ENCODE measurements at regions not wholly inside any gene's neighbourhood (a gene's known extent, or its start where the extent isn't known, plus 50 kb on each side); places are given as distances from the start of the nearest gene placed in this dataset.

DNA sequence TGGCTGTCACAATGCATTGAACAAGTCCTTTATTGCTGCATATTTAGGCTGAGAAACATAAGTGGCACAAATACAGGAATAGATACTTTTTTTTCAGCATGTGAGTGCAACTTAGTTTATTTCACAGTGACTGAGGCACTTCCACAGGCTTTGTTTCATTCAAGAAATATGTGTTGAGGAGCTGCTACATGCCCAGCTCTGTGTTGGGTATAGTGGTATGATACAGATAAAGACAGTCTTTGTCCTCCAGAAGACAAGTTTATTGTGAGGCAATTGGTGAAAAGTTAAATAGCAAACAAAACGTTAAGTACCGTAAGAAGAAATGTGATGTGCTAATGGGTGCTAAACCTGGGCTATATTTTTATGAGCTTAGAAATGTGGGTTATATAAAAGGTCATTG is 186.4 kb downstream of the SPRY1 start:
- Histone ChIP-seq H3K9me3 (ENCODE audit: control insufficient read depth in 2 of 3, low read length in 3 of 3) (peaks cover 0 to 4% (median 0%) of the 10 kb centered on the region in 3 experiments), H3K27ac (ENCODE audit: low read depth, low read length) (no peak overlapping the region), H3K4me3 (ENCODE audit: low read length) (no peak overlapping the region), H3K36me3 (ENCODE audit: control insufficient read depth in 2 of 3, insufficient read depth in 3 of 3, low read length in 3 of 3) (no peaks in the 10 kb centered on the region), H3K4me1 (ENCODE audit: control insufficient read depth in 2 of 2, insufficient read depth in 2 of 2, low read length in 2 of 2) (no peaks in the 10 kb centered on the region), H3K27me3 (ENCODE audit: control insufficient read depth in 2 of 2, insufficient read depth in 2 of 2, low read length in 2 of 2) (no peaks in the 10 kb centered on the region)
- POLR2A ChIA-PET: no interaction called here
- no peak for ATAC-seq
- Mint-ChIP-seq H3K9me3 (peaks cover 5 to 20% (median 11%) of the 10 kb centered on the region in 11 donors), H3K4me3 (no peak overlapping the region), H3K27me3 (peaks cover 0 to 10% (median 0%) of the 10 kb centered on the region in 5 donors), H3K27ac (no peak overlapping the region), H3K36me3 (peaks cover 0 to 12% (median 5%) of the 10 kb centered on the region in 5 donors), H3K4me1 (peaks cover 0 to 1% (median 0%) of the 10 kb centered on the region in 7 donors)
- intact Hi-C loops (cut with micrococcal nuclease): loop anchor here in 1 of 2 donors (5.0 kb wide), 1 partner anchor 64 kb away; no protein-coding TSS in a partner anchor
- DNase-seq: no peak
- CTCF ChIA-PET: interaction anchor here (0.6 kb wide), 1 partner anchor 40 kb away, joined by 4 read pairs; no protein-coding TSS in a partner anchor

DNA sequence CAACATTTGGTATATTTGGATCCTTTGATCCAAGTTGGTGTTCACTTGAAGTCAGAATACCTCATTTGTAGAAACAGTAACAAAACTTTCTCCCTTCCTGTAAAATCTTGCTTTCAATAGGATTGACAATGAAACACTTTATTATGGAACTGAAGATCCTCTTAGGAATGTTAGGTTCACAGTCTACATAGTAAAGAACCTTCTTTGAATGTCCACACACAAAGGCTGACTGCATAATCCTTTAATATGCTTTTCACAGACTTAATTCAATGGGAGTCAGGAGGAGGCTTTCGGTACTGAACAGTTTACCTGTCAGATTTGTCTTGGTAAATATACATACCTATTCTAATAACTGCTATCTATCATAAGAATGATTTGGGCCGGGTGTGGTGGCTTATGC is 188.5 kb downstream of the SPRY1 start:
- peaks cover 0 to 4% (median 0%) of the 10 kb centered on the region in 3 experiments for H3K9me3 ChIP-seq (ENCODE audit: control insufficient read depth in 2 of 3, low read length in 3 of 3)
- no peak for ATAC-seq
- intact Hi-C loops (cut with micrococcal nuclease): no loop called here
- CTCF ChIA-PET: no interaction called here
- no peaks in the 10 kb centered on the region for H3K27me3 ChIP-seq (ENCODE audit: control insufficient read depth in 2 of 2, insufficient read depth in 2 of 2, low read length in 2 of 2)
- Mint-ChIP-seq H3K4me1 (peaks cover 0 to 10% (median 0%) of the 10 kb centered on the region in 7 donors), H3K27me3 (peaks cover 0 to 8% (median 0%) of the 10 kb centered on the region in 5 donors), H3K36me3 (peaks cover 0 to 11% (median 5%) of the 10 kb centered on the region in 5 donors), H3K27ac (no peak overlapping the region), H3K9me3 (peaks cover 5 to 20% (median 11%) of the 10 kb centered on the region in 11 donors), H3K4me3 (no peak overlapping the region)
- POLR2A ChIA-PET: no interaction called here
- H3K4me3 ChIP-seq (ENCODE audit: low read length): no peak overlapping the region
- no peak for DNase-seq
- no peaks in the 10 kb centered on the region for H3K36me3 ChIP-seq (ENCODE audit: control insufficient read depth in 2 of 3, insufficient read depth in 3 of 3, low read length in 3 of 3)
- no peaks in the 10 kb centered on the region for H3K4me1 ChIP-seq (ENCODE audit: control insufficient read depth in 2 of 2, insufficient read depth in 2 of 2, low read length in 2 of 2)
- H3K27ac ChIP-seq (ENCODE audit: low read depth, low read length): no peak overlapping the region

DNA sequence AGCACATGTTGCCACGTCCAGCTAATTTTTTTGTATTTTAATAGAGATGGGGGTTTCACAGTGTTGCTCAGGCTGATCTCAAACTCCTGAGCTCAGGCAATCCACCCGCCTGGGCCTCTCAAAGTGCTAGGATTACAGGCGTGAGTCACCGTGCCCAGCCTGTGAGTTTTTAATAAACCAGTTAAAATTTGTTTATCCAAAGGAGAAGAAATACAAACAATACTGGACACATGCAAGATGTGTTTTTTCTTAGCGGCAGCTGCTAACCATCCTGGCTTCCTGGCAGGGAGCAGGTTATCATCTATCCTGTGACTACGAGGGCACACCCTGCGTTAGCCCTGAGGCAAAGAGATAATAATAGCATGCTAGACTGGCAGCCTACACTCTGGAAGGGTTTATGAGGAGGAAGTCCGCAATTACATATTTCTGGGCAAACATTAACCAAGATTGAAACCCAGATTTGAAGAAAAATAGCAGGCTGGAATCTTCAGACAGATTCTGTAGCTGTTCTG is 191.4 kb downstream of the SPRY1 start:
- H3K4me3 ChIP-seq (ENCODE audit: low read length): no peak overlapping the region
- H3K27me3 ChIP-seq (ENCODE audit: control insufficient read depth in 2 of 2, insufficient read depth in 2 of 2, low read length in 2 of 2): no peaks in the 10 kb centered on the region
- H3K4me1 ChIP-seq (ENCODE audit: control insufficient read depth in 2 of 2, insufficient read depth in 2 of 2, low read length in 2 of 2): no peaks in the 10 kb centered on the region
- no peaks in the 10 kb centered on the region for H3K9me3 ChIP-seq (ENCODE audit: control insufficient read depth in 2 of 3, low read length in 3 of 3)
- no peak overlapping the region for H3K27ac ChIP-seq (ENCODE audit: low read depth, low read length)
- Mint-ChIP-seq H3K4me3 (no peak overlapping the region), H3K27ac (no peak overlapping the region), H3K36me3 (peaks cover 0 to 4% (median 0%) of the 10 kb centered on the region in 5 donors), H3K4me1 (peaks cover 0 to 10% (median 0%) of the 10 kb centered on the region in 7 donors), H3K27me3 (peaks cover 0 to 8% (median 0%) of the 10 kb centered on the region in 5 donors), H3K9me3 (peaks cover 0 to 2% (median 0%) of the 10 kb centered on the region in 11 donors)
- POLR2A ChIA-PET: no interaction called here
- CTCF ChIA-PET: no interaction called here
- DNase-seq (no peak), ATAC-seq (no peak)
- H3K36me3 ChIP-seq (ENCODE audit: control insufficient read depth in 2 of 3, insufficient read depth in 3 of 3, low read length in 3 of 3): no peaks in the 10 kb centered on the region
- intact Hi-C loops (cut with micrococcal nuclease): no loop called here

DNA sequence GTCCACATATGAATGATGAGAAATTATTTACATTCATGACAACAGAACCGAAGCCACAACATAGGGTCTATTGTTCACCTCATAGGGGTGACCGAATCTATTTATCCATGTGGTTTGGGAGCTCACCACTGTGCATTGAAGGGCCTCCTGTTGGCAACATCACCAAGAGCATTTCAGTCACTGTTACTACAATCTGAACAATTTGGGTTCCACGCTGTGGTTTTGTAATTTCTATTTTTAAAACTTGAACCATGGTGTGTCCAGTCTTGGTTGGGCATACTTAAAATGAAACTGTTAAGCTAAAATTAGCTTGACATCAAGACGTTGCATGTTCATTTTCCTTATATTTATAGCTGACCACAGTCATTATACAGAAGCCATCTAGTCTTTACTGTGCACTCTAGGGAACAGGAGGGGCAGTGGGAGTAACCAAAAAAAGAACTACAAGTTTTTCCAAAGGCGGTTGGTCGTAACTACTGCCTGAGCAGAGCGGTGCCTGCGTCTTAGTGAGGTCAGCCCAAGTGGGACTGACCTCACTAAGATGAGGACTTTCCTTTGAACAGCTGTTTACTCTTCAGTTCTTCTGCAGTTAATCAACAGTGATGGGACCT is 192.1 kb downstream of the SPRY1 start:
- Histone ChIP-seq H3K27ac (ENCODE audit: low read depth, low read length) (no peak overlapping the region), H3K4me1 (ENCODE audit: control insufficient read depth in 2 of 2, insufficient read depth in 2 of 2, low read length in 2 of 2) (no peaks in the 10 kb centered on the region), H3K36me3 (ENCODE audit: control insufficient read depth in 2 of 3, insufficient read depth in 3 of 3, low read length in 3 of 3) (no peaks in the 10 kb centered on the region), H3K9me3 (ENCODE audit: control insufficient read depth in 2 of 3, low read length in 3 of 3) (no peaks in the 10 kb centered on the region), H3K4me3 (ENCODE audit: low read length) (no peak overlapping the region), H3K27me3 (ENCODE audit: control insufficient read depth in 2 of 2, insufficient read depth in 2 of 2, low read length in 2 of 2) (no peaks in the 10 kb centered on the region)
- H3K36me3 Mint-ChIP-seq: peaks cover 0 to 7% (median 0%) of the 10 kb centered on the region in 5 donors
- peaks cover 0 to 2% (median 0%) of the 10 kb centered on the region in 11 donors for H3K9me3 Mint-ChIP-seq
- no peak overlapping the region for H3K27ac Mint-ChIP-seq
- intact Hi-C loops (cut with micrococcal nuclease): no loop called here
- POLR2A ChIA-PET: no interaction called here
- DNase-seq (no peak), ATAC-seq (peak; percentile 8)
- peaks cover 0 to 14% (median 0%) of the 10 kb centered on the region in 7 donors for H3K4me1 Mint-ChIP-seq
- no peak overlapping the region for H3K4me3 Mint-ChIP-seq
- H3K27me3 Mint-ChIP-seq: peaks cover 0 to 8% (median 0%) of the 10 kb centered on the region in 5 donors
- CTCF ChIA-PET: no interaction called here

DNA sequence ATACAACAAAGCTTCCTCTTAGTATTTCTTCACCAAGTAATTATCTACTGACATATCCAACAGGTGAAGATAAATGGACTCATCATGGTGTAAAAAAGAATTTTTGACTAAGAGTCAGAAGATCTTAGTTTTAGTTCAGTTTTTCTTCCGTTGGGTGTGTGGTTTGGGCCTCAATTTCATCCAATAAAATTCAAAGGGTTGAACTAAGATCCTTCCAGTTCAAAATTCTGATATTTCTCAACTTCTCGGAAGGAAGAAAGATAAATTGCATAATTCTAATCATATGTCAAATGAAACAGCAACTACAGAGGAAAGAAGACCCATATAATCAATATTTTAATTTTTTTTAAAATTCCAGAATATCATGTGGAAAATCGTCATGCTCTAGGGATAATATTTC is 192.7 kb downstream of the SPRY1 start:
- Histone ChIP-seq H3K4me1 (ENCODE audit: control insufficient read depth in 2 of 2, insufficient read depth in 2 of 2, low read length in 2 of 2) (no peaks in the 10 kb centered on the region), H3K27me3 (ENCODE audit: control insufficient read depth in 2 of 2, insufficient read depth in 2 of 2, low read length in 2 of 2) (no peaks in the 10 kb centered on the region), H3K27ac (ENCODE audit: low read depth, low read length) (no peak overlapping the region), H3K4me3 (ENCODE audit: low read length) (no peak overlapping the region), H3K9me3 (ENCODE audit: control insufficient read depth in 2 of 3, low read length in 3 of 3) (no peaks in the 10 kb centered on the region), H3K36me3 (ENCODE audit: control insufficient read depth in 2 of 3, insufficient read depth in 3 of 3, low read length in 3 of 3) (no peaks in the 10 kb centered on the region)
- peaks cover 0 to 7% (median 0%) of the 10 kb centered on the region in 5 donors for H3K36me3 Mint-ChIP-seq
- POLR2A ChIA-PET: no interaction called here
- peaks cover 0 to 2% (median 0%) of the 10 kb centered on the region in 11 donors for H3K9me3 Mint-ChIP-seq
- H3K4me1 Mint-ChIP-seq: peaks cover 0 to 15% (median 0%) of the 10 kb centered on the region in 7 donors
- no peak for DNase-seq
- no peak overlapping the region for H3K27ac Mint-ChIP-seq
- intact Hi-C loops (cut with micrococcal nuclease): no loop called here
- CTCF ChIA-PET: no interaction called here
- H3K4me3 Mint-ChIP-seq: no peak overlapping the region
- ATAC-seq: peak; percentile 6
- peaks cover 0 to 8% (median 0%) of the 10 kb centered on the region in 5 donors for H3K27me3 Mint-ChIP-seq

DNA sequence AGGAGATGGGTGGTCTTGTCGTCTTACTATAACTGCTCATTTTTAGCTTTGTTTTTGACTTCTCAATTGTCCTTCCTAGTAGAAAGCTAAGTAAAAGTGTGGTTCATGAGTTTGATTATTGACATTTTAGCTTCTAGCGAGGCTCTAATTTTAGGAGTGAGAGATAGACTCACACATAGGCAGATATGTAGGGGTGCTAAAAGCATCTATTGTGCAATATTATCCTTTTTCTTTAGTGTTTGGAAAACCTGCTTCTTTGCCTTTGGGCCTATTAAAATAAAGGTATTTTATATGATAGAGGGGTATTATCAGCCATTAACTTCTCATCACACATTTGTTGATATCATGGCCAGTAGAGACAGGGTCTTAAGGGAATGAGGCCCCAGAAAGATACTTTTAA is 195.3 kb downstream of the SPRY1 start:
- ChIA-PET POLR2A (no interaction called here), CTCF (no interaction called here)
- H3K27ac ChIP-seq (ENCODE audit: low read depth, low read length): no peak overlapping the region
- Mint-ChIP-seq H3K4me1 (peaks cover 0 to 15% (median 0%) of the 10 kb centered on the region in 7 donors), H3K27ac (no peak overlapping the region), H3K4me3 (no peak overlapping the region), H3K27me3 (peaks cover 0 to 5% (median under 1%) of the 10 kb centered on the region in 5 donors), H3K36me3 (peaks cover 0 to 11% (median 0%) of the 10 kb centered on the region in 5 donors), H3K9me3 (no peaks in the 10 kb centered on the region)
- H3K4me3 ChIP-seq (ENCODE audit: low read length): no peak overlapping the region
- H3K9me3 ChIP-seq (ENCODE audit: control insufficient read depth in 2 of 3, low read length in 3 of 3): no peaks in the 10 kb centered on the region
- H3K27me3 ChIP-seq (ENCODE audit: control insufficient read depth in 2 of 2, insufficient read depth in 2 of 2, low read length in 2 of 2): no peaks in the 10 kb centered on the region
- intact Hi-C loops (cut with micrococcal nuclease): no loop called here
- ATAC-seq: no peak
- H3K36me3 ChIP-seq (ENCODE audit: control insufficient read depth in 2 of 3, insufficient read depth in 3 of 3, low read length in 3 of 3): no peaks in the 10 kb centered on the region
- no peaks in the 10 kb centered on the region for H3K4me1 ChIP-seq (ENCODE audit: control insufficient read depth in 2 of 2, insufficient read depth in 2 of 2, low read length in 2 of 2)
- no peak for DNase-seq

DNA sequence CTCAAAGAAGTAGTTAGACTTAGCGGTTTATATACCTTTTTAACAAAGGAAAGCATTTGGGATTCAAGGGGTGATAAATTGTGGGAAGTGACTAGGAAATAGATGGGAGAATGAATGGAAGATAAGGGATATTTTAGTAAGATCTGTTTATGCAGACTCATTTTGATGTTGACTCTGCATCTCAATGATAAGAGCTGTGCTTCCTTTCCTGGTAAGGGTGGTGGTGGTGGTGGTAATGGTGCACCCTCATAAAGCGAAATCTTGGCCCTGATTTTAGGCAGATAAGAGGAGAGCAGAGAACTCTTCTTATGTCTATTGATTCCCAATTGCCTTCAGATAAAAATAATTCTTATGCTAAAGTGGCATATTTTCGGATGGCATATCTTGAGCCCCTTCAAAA is 197.1 kb downstream of the SPRY1 start:
- H3K4me1 Mint-ChIP-seq: peaks cover 0 to 27% (median 0%) of the 10 kb centered on the region in 7 donors
- no peaks in the 10 kb centered on the region for H3K9me3 Mint-ChIP-seq
- H3K27ac ChIP-seq (ENCODE audit: low read depth, low read length): no peak overlapping the region
- no peak overlapping the region for H3K4me3 ChIP-seq (ENCODE audit: low read length)
- no peak for ATAC-seq
- H3K27ac Mint-ChIP-seq: no peak overlapping the region
- H3K27me3 ChIP-seq (ENCODE audit: control insufficient read depth in 2 of 2, insufficient read depth in 2 of 2, low read length in 2 of 2): no peaks in the 10 kb centered on the region
- peaks cover 0 to 11% (median 0%) of the 10 kb centered on the region in 5 donors for H3K36me3 Mint-ChIP-seq
- H3K9me3 ChIP-seq (ENCODE audit: control insufficient read depth in 2 of 3, low read length in 3 of 3): no peaks in the 10 kb centered on the region
- CTCF ChIA-PET: no interaction called here
- H3K4me1 ChIP-seq (ENCODE audit: control insufficient read depth in 2 of 2, insufficient read depth in 2 of 2, low read length in 2 of 2): no peaks in the 10 kb centered on the region
- POLR2A ChIA-PET: no interaction called here
- H3K27me3 Mint-ChIP-seq: peaks cover 0 to 5% (median 0%) of the 10 kb centered on the region in 5 donors
- DNase-seq: no peak
- H3K36me3 ChIP-seq (ENCODE audit: control insufficient read depth in 2 of 3, insufficient read depth in 3 of 3, low read length in 3 of 3): no peaks in the 10 kb centered on the region
- intact Hi-C loops (cut with micrococcal nuclease): no loop called here
- H3K4me3 Mint-ChIP-seq: no peak overlapping the region

Data from naive thymus-derived CD4-positive, alpha-beta T cell (primary cell).